K562 (cell line): ENCODE measurements at regions not wholly inside any gene's neighbourhood (a gene's known extent, or its start where the extent isn't known, plus 50 kb on each side); places are given as distances from the start of the nearest gene placed in this dataset.

ENCODE experiments used
- ATAC-seq: fragments of 200-7000 bp; cut with Tn5 transposase; 3 replicates; pipeline ENCODE4 v1.9.1; 2020; ENCODE audit warnings: moderate library complexity
- BruUV-seq: library from RNA; stranded (reverse); fragments of 400-500 nt; replicated peaks from 2 replicates; lab custom pipeline; 2021; lab: Mats Ljungman, UMichigan
- CTCF ChIA-PET: fragments of 300-600 bp; formaldehyde crosslinking; extraction: SDS; loops from one replicate; lab custom pipeline; 2021; ENCODE audit warnings: low intra/inter-chr PET ratio; lab: Yijun Ruan, JAX
- POLR2A ChIA-PET: fragments of 300-600, 350-650 bp; sonication (Branson Sonifier 250); formaldehyde crosslinking; extraction: SDS; loops from one replicate; lab custom pipeline; 2021; ENCODE audit warnings: antibody characterized with exemption, inconsistent platforms; lab: Yijun Ruan, JAX
- DNase-seq, 4 experiments: peaks; one replicate each; pipeline versions ENCODE4 v3.0.0 to v3.0.0-alpha.2; 2011 to 2018; ENCODE audit warnings: low spot score in 3 of 4, mixed read lengths in 3 of 4; ENCODE audit errors: extremely low read depth in 1 of 4
- FAIRE-seq: peaks from 2 replicates; lab custom pipeline; 2011; peaks lifted over from hg19 to GRCh38; lab: Jason Lieb, UNC
- H2AFZ ChIP-seq: 2 replicates; pipeline ENCODE4 v1.6.0; 2011; ENCODE audit warnings: low read depth, low read length, control low read depth, inconsistent platforms
- H3K27ac ChIP-seq: fragments of 200-600 bp; 3 replicates; pipeline ENCODE4 v1.8.0; 2011; ENCODE audit warnings: low read depth, mild to moderate bottlenecking, control low read depth, inconsistent platforms, low read length, moderate library complexity, mixed read lengths; ENCODE audit errors: extremely low read depth
- H3K27me3 ChIP-seq, 2 experiments: fragments of 300-600 bp in 1 of 2; 2 replicates in 1 of 2; 3 replicates in 1 of 2; pipeline versions ENCODE4 v1.6.0 to v1.8.0; 2011; ENCODE audit warnings: inconsistent platforms in 2 of 2, low read length in 2 of 2, mild to moderate bottlenecking in 1 of 2, mixed read lengths in 1 of 2, moderate library complexity in 1 of 2; ENCODE audit not compliant: control insufficient read depth in 2 of 2, insufficient read depth in 2 of 2
- H3K36me3 ChIP-seq: fragments of 300-600 bp; 3 replicates; pipeline ENCODE4 v1.8.0; 2011; ENCODE audit warnings: mild to moderate bottlenecking, low read length, inconsistent platforms; ENCODE audit not compliant: control insufficient read depth, insufficient read depth
- H3K4me1 ChIP-seq, 2 experiments: fragments of 200-600 bp in 1 of 2; replicated peaks in 1 of 2; 2 replicates in 1 of 2; 3 replicates in 1 of 2; pipeline versions ENCODE4 v1.5.1 to v1.8.0; 2011; ENCODE audit warnings: inconsistent platforms in 2 of 2, low read length in 2 of 2, mild to moderate bottlenecking in 1 of 2, mixed read lengths in 1 of 2, moderate library complexity in 1 of 2; ENCODE audit not compliant: control insufficient read depth in 2 of 2, insufficient read depth in 2 of 2
- H3K4me2 ChIP-seq: 2 replicates; pipeline ENCODE4 v1.6.1; 2011; ENCODE audit warnings: low read length, control low read depth, inconsistent platforms, mixed read lengths; ENCODE audit not compliant: insufficient read depth
- H3K4me3 ChIP-seq: fragments of 200-600 bp; sonication (generic), shearing (Covaris generic); 2 replicates; pipeline ENCODE4 v1.5.1; 2016; ENCODE audit warnings: control low read depth, inconsistent platforms
- H3K79me2 ChIP-seq: fragments of 200-600 bp; 3 replicates; pipeline ENCODE4 v1.8.0; 2011; ENCODE audit warnings: low read length, inconsistent platforms; ENCODE audit not compliant: control insufficient read depth, insufficient read depth
- H3K9ac ChIP-seq, 2 experiments: 2 replicates each; pipeline versions ENCODE4 v1.6.0 to v1.6.1; 2011; ENCODE audit warnings: low read depth in 2 of 2, low read length in 2 of 2, control low read depth in 1 of 2, inconsistent platforms in 1 of 2, mild to moderate bottlenecking in 1 of 2, mixed read lengths in 1 of 2; ENCODE audit not compliant: insufficient read depth in 1 of 2
- H3K9me1 ChIP-seq: one replicate; pipeline ENCODE4 v1.6.0; 2011; ENCODE audit warnings: inconsistent platforms, mild to moderate bottlenecking, low read length, moderate library complexity; ENCODE audit not compliant: control insufficient read depth, insufficient read depth
- H3K9me3 ChIP-seq: replicated peaks from 2 replicates; pipeline ENCODE4 v1.5.1; 2011; ENCODE audit warnings: low read depth, low read length, inconsistent platforms; ENCODE audit not compliant: control insufficient read depth, insufficient read depth
- H4K20me1 ChIP-seq: replicated peaks from 2 replicates; pipeline ENCODE4 v1.6.1; 2011; ENCODE audit warnings: low read length, inconsistent platforms, mixed read lengths; ENCODE audit not compliant: control insufficient read depth, insufficient read depth
- DACH1 ChIP-seq: fragments of 450-650 bp; IDR thresholded peaks from 2 replicates; pipeline ENCODE4 v1.6.1; 2018; ENCODE audit not compliant: partially characterized antibody
- HLTF ChIP-seq: fragments of 450-650 bp; IDR thresholded peaks from 2 replicates; pipeline ENCODE4 v1.6.1; 2016
- ILK ChIP-seq: fragments of 450-650 bp; IDR thresholded peaks from 2 replicates; pipeline ENCODE4 v1.6.1; 2016; ENCODE audit warnings: missing genetic modification characterization, low read depth, mild to moderate bottlenecking, missing compliant biosample characterization, moderate library complexity, borderline replicate concordance
- MECOM ChIP-seq: fragments of 250-450 bp; sonication (Bioruptor Pico); IDR thresholded peaks from 2 replicates; pipeline ENCODE4 v1.8.0; 2022; ENCODE audit warnings: inconsistent platforms
- PPARD ChIP-seq: fragments of 250-450 bp; sonication (Bioruptor Pico); IDR thresholded peaks from 2 replicates; pipeline ENCODE4 v1.8.0; 2022; ENCODE audit warnings: inconsistent platforms, mild to moderate bottlenecking, moderate library complexity
- SIN3B ChIP-seq: fragments of 450-650 bp; IDR thresholded peaks from 2 replicates; pipeline ENCODE4 v1.6.1; 2017; ENCODE audit warnings: low read depth, mild to moderate bottlenecking, moderate library complexity
- SNRNP70 ChIP-seq: fragments of 200-400 bp; formaldehyde crosslinking; optimal IDR thresholded peaks from 2 replicates; pipeline ENCODE3; 2017; ENCODE audit warnings: low read depth, low read length
- ZNF444 ChIP-seq: fragments of 250-450 bp; sonication (Bioruptor Pico); IDR thresholded peaks from 2 replicates; pipeline ENCODE4 v1.4.0; 2020; ENCODE audit warnings: mild to moderate bottlenecking, moderate library complexity
- ZNF780A ChIP-seq: fragments of 250-450 bp; sonication (Bioruptor Pico); IDR thresholded peaks from 2 replicates; pipeline ENCODE4 v1.5.0; 2021; ENCODE audit warnings: mild to moderate bottlenecking
- WGBS: fragments of 100-300 bp; shearing (Covaris generic); methylation state at CpG from one replicate; pipeline ENCODE4 v1.1.6; 2016; ENCODE audit warnings: low coverage, mixed read lengths; ENCODE audit not compliant: insufficient coverage; ENCODE audit errors: missing lambda C conversion rate; 5-methylcytosine and 5-hydroxymethylcytosine counted together
- in situ Hi-C: fragments of 300-500 bp; cut with MboI; formaldehyde crosslinking; loops from 4 replicates; pipeline ENCODE4 v1.15.0; 2018; ENCODE audit warnings: inconsistent platforms, mixed read lengths
- intact Hi-C: fragments of 100-400 bp; cut with micrococcal nuclease; formaldehyde crosslinking; loops from 2 replicates; pipeline ENCODE4 v1.14.2; 2022
- TF ChIP-seq, protein P1 (sequence below): sonication (generic); formaldehyde crosslinking; IDR thresholded peaks from 2 replicates; pipeline ENCODE4 v1.8.0; 2022; ENCODE audit warnings: missing genetic modification reagents, mild to moderate bottlenecking, borderline replicate concordance
- TF ChIP-seq, protein P2 (sequence below): fragments of 450-650 bp; IDR thresholded peaks from 2 replicates; pipeline ENCODE4 v1.6.1; 2017; ENCODE audit warnings: antibody characterized with exemption, mild to moderate bottlenecking
- TF ChIP-seq, protein P3 (sequence below), 2 experiments: IDR thresholded peaks in 1 of 2; conservative IDR thresholded peaks in 1 of 2; 2 replicates each; pipeline ENCODE4 v1.6.1; 2016; ENCODE audit warnings: low read depth in 2 of 2, mild to moderate bottlenecking in 1 of 2, missing compliant biosample characterization in 1 of 2, missing genetic modification characterization in 1 of 2, moderate library complexity in 1 of 2
- TF ChIP-seq, protein P4 (sequence below), 2 experiments: IDR thresholded peaks; 2 replicates each; pipeline ENCODE4 v1.6.1; 2012; ENCODE audit warnings: improper control_type of control experiment in 2 of 2, low read depth in 2 of 2, low read length in 2 of 2, borderline replicate concordance in 1 of 2

DNA sequence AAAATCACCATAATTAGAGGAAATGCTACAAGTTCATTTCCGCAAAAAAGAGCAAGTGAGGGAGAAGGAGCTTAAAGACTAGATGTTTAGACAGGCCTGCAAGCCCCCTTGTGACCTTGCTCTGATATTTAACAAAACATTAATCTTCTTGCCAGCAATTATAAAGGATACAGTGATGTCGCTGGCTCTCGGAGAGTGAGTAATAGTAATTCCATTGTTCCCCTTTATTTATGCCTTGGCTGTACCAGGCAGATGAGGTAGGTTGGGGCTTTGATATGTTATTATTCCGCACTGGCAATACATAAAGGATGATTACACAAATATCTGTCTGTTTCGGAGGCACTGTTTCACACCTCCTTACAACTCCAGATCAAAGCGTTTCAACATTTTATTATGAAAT is 204.8 kb upstream of the SALL1 start:
- in situ Hi-C loops, result no loop called here
- Histone ChIP-seq H3K36me3 (no peaks in the 10 kb centered on the region), H3K9me1 (no peaks in the 10 kb centered on the region), H4K20me1 (no peaks in the 10 kb centered on the region), H3K9me3 (no peaks in the 10 kb centered on the region), H3K4me2 (no peak overlapping the region), H3K27me3 (no peaks in the 10 kb centered on the region), H3K27ac (no peak overlapping the region), H3K4me1 (no peaks in the 10 kb centered on the region), H3K79me2 (no peaks in the 10 kb centered on the region), H3K9ac (no peak overlapping the region), H2AFZ (no peak overlapping the region), H3K4me3 (no peak overlapping the region)
- POLR2A ChIA-PET, result no interaction called here
- CTCF ChIA-PET, result interaction anchor here (0.6 kb wide), 1 partner anchor 367 kb away, joined by 6 read pairs; no protein-coding TSS in a partner anchor
- BruUV-seq, result no TSS peak
- WGBS, result 1% methylated on average over 6 of the region's 6 CpGs
- intact Hi-C loops, result no loop called here
- no peak for ATAC-seq
- no peak for FAIRE-seq
- DNase-seq, result no peak
- TF ChIP-seq MECOM (CRISPR knock-in tag), result no peak
- TF ChIP-seq HLTF, result no peak
- TF ChIP-seq ZNF444 (CRISPR knock-in tag), result no peak
- no peak for TF ChIP-seq SNRNP70
- TF ChIP-seq PPARD, result no peak
- TF ChIP-seq, protein P1, sequence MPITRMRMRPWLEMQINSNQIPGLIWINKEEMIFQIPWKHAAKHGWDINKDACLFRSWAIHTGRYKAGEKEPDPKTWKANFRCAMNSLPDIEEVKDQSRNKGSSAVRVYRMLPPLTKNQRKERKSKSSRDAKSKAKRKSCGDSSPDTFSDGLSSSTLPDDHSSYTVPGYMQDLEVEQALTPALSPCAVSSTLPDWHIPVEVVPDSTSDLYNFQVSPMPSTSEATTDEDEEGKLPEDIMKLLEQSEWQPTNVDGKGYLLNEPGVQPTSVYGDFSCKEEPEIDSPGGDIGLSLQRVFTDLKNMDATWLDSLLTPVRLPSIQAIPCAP (CRISPR knock-in tag), result no peak
- no peak for TF ChIP-seq ZNF780A (CRISPR knock-in tag)
- TF ChIP-seq SIN3B, result no peak
- TF ChIP-seq, protein P2, sequence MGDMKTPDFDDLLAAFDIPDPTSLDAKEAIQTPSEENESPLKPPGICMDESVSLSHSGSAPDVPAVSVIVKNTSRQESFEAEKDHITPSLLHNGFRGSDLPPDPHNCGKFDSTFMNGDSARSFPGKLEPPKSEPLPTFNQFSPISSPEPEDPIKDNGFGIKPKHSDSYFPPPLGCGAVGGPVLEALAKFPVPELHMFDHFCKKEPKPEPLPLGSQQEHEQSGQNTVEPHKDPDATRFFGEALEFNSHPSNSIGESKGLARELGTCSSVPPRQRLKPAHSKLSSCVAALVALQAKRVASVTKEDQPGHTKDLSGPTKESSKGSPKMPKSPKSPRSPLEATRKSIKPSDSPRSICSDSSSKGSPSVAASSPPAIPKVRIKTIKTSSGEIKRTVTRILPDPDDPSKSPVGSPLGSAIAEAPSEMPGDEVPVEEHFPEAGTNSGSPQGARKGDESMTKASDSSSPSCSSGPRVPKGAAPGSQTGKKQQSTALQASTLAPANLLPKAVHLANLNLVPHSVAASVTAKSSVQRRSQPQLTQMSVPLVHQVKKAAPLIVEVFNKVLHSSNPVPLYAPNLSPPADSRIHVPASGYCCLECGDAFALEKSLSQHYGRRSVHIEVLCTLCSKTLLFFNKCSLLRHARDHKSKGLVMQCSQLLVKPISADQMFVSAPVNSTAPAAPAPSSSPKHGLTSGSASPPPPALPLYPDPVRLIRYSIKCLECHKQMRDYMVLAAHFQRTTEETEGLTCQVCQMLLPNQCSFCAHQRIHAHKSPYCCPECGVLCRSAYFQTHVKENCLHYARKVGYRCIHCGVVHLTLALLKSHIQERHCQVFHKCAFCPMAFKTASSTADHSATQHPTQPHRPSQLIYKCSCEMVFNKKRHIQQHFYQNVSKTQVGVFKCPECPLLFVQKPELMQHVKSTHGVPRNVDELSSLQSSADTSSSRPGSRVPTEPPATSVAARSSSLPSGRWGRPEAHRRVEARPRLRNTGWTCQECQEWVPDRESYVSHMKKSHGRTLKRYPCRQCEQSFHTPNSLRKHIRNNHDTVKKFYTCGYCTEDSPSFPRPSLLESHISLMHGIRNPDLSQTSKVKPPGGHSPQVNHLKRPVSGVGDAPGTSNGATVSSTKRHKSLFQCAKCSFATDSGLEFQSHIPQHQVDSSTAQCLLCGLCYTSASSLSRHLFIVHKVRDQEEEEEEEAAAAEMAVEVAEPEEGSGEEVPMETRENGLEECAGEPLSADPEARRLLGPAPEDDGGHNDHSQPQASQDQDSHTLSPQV, result no peak
- TF ChIP-seq DACH1, result no peak
- TF ChIP-seq, protein P3, sequence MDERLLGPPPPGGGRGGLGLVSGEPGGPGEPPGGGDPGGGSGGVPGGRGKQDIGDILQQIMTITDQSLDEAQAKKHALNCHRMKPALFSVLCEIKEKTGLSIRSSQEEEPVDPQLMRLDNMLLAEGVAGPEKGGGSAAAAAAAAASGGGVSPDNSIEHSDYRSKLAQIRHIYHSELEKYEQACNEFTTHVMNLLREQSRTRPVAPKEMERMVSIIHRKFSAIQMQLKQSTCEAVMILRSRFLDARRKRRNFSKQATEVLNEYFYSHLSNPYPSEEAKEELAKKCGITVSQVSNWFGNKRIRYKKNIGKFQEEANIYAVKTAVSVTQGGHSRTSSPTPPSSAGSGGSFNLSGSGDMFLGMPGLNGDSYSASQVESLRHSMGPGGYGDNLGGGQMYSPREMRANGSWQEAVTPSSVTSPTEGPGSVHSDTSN (CRISPR knock-in tag; IDR thresholded peaks at IDR 0.05; ENCODE audit: low read depth), result no peak
- TF ChIP-seq, protein P3 (tag; conservative IDR thresholded peaks at IDR 0.05; ENCODE audit: low read depth), result no peak
- TF ChIP-seq, protein P4, sequence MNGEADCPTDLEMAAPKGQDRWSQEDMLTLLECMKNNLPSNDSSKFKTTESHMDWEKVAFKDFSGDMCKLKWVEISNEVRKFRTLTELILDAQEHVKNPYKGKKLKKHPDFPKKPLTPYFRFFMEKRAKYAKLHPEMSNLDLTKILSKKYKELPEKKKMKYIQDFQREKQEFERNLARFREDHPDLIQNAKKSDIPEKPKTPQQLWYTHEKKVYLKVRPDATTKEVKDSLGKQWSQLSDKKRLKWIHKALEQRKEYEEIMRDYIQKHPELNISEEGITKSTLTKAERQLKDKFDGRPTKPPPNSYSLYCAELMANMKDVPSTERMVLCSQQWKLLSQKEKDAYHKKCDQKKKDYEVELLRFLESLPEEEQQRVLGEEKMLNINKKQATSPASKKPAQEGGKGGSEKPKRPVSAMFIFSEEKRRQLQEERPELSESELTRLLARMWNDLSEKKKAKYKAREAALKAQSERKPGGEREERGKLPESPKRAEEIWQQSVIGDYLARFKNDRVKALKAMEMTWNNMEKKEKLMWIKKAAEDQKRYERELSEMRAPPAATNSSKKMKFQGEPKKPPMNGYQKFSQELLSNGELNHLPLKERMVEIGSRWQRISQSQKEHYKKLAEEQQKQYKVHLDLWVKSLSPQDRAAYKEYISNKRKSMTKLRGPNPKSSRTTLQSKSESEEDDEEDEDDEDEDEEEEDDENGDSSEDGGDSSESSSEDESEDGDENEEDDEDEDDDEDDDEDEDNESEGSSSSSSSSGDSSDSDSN (IDR thresholded peaks at IDR 0.05; ENCODE audit: borderline replicate concordance in 1 of 2, low read depth in 2 of 2, low read length in 2 of 2), result no peak
- TF ChIP-seq ILK (tag), result no peak
